Left colon (tissue), 2 donors: ENCODE measurements at regions not wholly inside any gene's neighbourhood (a gene's known extent, or its start where the extent isn't known, plus 50 kb on each side); places are given as distances from the start of the nearest gene placed in this dataset.
"Not testable (repeated sequence)": the region's sequence is repeated elsewhere in the genome, so short reads cannot be mapped to it uniquely, and the experiment has no call there.

Experiments
- ATAC-seq: fragments of 200-7000 bp; cut with Tn5 transposase; one replicate; pipeline ENCODE4 v1.9.1; 2020; ENCODE audit warnings: mild to moderate bottlenecking, moderate library complexity
- DNase-seq, 2 donors: peaks; one replicate each; pipeline ENCODE4 v3.0.0-alpha.2; 2020
- intact Hi-C, 2 donors: fragments of 100-400 bp; cut with DNase I in 1 of 2; cut with micrococcal nuclease in 1 of 2; formaldehyde crosslinking; loops; one replicate each; pipeline versions ENCODE4 v1.11.2 to v1.14.0; 2022; cut with DNase I, micrococcal nuclease
- donor health status: DM: no; HTN: no; CAD: no.
- donor health status: DM: yes; HTN: yes; CAD: no.

- ATAC-seq = no peak
- intact Hi-C loops = no loop called here
- DNase-seq = no peak
Measured at GRCh38 chr7:13098161-13098560, 410.7 kb downstream of the ARL4A start.

DNA sequence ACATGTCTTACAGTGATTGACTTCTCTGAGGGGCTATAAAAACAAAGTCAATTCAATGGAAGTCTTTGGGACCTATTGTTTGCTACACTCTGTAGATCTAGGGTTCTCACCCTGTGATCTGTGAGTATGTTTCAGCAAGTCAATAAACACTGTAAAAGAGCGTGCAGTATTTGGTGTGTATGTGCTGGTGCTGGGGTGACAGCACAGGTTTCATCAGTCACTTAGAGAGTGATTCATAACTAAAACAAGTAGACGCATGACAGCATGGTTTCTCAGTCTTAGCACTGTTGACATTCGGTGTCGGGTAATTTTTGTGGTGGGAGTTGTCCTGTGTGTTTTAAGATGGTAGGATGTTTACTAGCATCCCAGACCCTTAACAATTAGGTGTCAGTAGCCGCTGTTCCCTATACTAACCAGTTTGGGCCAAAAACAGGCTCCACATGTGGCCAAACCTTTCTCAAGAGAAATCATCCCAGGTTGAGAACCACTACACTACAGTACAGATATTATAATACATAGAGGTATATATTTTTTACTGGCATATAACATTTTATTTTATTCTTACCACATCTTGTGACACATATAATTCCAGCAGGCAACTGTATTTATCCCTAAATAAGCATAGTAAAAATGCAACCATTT is 411.8 kb downstream of the ARL4A start:
- ATAC-seq (no peak), DNase-seq (no peak)
- intact Hi-C loops = no loop called here

DNA sequence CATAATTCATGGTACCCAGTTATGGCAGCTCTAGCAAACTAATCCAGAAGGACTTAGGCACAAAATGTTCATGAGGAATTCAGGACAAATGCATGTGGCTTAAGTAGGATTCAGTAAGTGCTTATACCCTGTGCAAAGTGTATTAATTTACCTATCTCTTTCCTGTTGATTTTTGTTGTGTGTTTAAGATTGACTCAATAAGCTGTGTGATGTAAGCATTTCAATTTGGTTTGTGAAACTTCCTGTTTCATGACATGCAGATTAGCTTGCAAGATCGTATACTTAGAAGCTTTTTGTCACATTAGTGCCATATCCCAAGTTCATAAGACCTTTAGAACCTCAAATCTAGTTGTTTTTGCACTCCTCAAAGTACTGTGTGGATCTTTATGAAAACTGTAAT is 416.7 kb downstream of the ARL4A start:
- intact Hi-C loops = no loop called here

GRCh38 chr7:13105209-13105608 is 417.8 kb downstream of the ARL4A start:
- intact Hi-C loops = no loop called here
- ATAC-seq (no peak), DNase-seq (no peak)

More for the DNA sequence above, 416.7 kb downstream of the ARL4A start:
- DNase-seq (no peak), ATAC-seq (no peak)

DNA sequence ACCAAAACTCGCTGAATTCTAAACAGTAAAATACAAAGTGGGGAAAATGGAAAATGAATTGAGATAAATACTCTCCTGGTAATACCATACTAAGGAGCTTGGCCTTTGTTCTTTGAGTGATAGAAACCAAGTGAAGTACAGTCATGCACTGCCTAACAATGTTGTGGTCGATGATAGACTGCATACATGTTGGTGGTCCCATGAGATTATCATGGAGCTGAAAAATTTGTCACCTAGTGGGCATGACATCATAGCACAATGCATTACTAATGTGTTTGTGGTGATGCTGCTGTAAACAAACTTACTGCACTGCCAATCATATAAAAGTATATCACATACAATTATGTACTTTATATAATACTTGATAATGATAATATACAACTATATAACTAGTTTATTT is 419.1 kb downstream of the ARL4A start:
- intact Hi-C loops = no loop called here
- DNase-seq = no peak
- ATAC-seq = no peak

- ATAC-seq = no peak
Measured at GRCh38 chr7:13107291-13107690, 419.9 kb downstream of the ARL4A start.

DNA sequence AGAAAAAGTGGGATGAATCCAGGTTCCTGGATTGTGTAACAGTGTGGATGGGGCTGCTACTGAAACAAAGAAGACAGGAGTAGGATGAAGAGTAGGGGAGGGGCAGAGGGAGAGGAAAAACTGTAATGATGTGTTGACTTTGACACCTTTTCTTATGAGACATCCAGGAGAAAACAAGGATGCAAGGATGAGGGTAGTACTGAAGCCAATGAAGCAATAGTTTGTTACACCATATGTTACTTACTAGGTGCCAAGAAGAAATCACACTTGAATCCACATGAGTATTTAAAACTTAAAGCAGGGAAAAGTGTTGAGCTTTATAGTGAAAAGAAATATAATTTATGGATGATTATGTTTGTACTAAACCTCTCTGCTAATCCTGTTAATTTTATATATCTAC is 420.6 kb downstream of the ARL4A start:
- intact Hi-C loops = no loop called here
- ATAC-seq (no peak), DNase-seq (no peak)

More at GRCh38 chr7:13107291-13107690, 419.9 kb downstream of the ARL4A start:
- intact Hi-C loops = no loop called here
- no peak for DNase-seq

GRCh38 chr7:13109201-13109600 is 421.8 kb downstream of the ARL4A start:
- intact Hi-C loops = no loop called here
- DNase-seq (no peak), ATAC-seq (no peak)

- DNase-seq = no peak
- intact Hi-C loops = no loop called here
- no peak for ATAC-seq
Measured at GRCh38 chr7:13110107-13110506, 422.7 kb downstream of the ARL4A start.

GRCh38 chr7:13111230-13111629 is 423.8 kb downstream of the ARL4A start:
- no peak for DNase-seq

DNA sequence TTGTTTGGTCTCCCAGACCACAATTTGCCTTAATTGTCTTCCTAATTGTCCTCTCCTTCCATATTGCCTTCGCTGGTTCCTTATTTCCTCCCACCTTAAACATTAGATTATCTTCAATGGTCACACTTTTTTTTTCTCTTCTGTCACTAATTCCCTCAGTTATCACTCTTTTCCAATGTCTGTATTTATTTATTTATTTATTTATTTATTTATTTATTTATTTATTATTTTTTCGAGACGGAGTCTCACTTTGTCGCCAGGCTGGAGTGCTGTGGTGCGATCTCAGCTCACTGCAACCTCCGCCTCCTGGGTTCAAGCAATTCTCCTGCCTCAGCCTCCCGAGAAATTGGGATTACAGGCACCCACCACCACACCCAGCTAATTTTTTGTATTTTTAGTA is 426.8 kb downstream of the ARL4A start:
- ATAC-seq, intact Hi-C loops, DNase-seq: not testable (repeated sequence)

More at GRCh38 chr7:13111230-13111629, 423.8 kb downstream of the ARL4A start:
- no peak for ATAC-seq
- intact Hi-C loops = no loop called here

GRCh38 chr7:13115157-13115772 is 427.8 kb downstream of the ARL4A start:
- DNase-seq = no peak
- no peak for ATAC-seq
- intact Hi-C loops = no loop called here

DNA sequence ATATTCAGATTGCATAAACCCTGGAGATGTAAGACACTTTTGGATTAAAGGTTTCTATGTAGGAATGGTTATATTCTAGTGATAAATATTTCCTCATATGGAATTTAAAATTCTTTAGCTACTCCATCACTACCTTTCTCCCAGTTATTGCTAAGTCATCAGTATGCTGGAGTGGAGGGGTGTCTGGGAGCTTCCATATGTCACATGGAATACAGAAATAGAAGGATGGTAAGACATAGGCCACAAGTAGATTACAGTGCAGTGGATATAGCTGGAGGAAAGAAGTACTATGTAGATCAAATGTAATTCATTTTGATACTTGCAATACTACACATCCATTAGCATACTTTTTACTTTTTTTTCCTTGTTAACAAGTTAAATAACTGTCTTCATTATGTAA is 428.4 kb downstream of the ARL4A start:
- ATAC-seq (no peak), DNase-seq (no peak)
- intact Hi-C loops = no loop called here

DNA sequence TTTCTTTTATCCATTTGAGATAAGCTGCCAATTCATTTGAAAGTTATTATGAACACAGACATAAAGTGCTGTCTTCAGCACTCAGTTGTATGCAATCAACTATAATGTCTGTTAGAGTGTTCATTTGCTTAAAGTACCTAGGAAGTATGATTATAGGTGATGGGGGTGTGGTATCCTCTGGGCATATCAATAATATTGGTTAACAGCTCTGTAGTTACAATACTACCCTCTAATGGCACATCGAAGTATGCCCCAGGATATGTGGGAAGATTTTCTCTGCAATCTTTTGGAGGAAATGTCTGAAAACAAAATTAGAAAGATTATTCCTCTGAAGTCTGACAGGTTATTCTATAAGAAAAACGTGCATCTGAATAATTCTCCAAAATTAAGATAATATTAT is 429.7 kb downstream of the ARL4A start:
- intact Hi-C loops = no loop called here
- ATAC-seq = peak; percentile 68
- no peak for DNase-seq

DNA sequence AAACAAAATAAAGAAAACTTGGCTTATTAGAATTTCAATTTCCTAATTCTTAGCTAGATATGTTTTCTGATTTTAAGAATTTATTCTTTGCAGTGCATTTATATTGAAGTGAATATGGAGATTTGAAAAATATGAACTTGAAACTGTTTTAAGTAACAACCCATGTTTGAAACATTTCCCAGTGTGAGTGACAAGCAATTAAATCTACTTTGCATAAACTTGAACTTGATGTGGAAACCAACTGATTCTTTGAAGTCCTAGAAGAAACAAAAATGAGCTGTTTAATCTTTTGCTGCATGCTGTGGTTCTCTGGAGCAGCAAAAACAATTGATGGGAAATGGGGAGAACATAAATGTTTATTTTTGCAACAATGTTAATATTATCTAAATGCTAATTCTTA is 430.2 kb downstream of the ARL4A start:
- intact Hi-C loops = no loop called here
- no peak for ATAC-seq

DNA sequence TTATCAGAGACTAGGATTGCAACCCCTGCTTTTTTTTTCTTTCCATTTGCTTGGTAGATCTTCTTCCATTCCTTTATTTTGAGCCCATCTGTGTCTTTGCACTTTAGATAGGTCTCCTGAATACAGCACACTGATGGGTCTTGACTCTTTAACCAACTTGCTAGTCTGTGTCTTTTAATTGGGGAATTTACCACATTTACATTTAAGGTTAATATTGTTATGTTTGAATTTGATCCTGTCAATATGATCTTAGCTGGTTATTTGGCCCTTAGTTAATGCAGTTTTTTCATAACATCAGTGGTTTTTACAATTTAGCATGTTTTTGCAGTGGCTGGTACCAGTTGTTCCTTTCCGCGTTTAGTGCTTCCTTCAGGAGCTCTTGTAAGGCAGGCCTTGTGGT is 437.2 kb downstream of the ARL4A start:
- ATAC-seq, intact Hi-C loops, DNase-seq: not testable (repeated sequence)

More for the DNA sequence above, 430.2 kb downstream of the ARL4A start:
- DNase-seq = no peak

DNA sequence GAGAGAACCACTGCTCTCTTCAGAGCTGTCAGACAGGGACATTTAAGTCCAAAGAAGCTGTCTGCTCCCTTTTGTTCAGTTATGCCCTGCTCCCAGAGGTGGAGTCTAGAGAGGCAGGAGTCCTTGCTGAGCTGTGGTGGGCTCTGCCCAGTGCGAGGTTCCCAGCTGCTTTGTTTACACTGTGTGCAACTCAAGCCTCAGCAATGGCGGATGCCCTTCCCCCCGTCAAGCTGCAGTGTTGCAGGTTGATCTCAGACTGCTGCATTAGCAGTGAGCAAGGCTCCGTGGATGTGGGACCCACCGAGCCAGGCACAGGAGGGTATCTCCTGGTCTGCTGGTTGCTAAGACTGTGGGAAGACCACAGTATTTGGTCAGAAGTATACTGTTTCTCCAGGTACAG is 438.9 kb downstream of the ARL4A start:
- ATAC-seq (no peak), DNase-seq (no peak)
- intact Hi-C loops = no loop called here

- ATAC-seq = no peak
- intact Hi-C loops = no loop called here
- DNase-seq = no peak
Measured at GRCh38 chr7:13130321-13130720, 442.9 kb downstream of the ARL4A start.

DNA sequence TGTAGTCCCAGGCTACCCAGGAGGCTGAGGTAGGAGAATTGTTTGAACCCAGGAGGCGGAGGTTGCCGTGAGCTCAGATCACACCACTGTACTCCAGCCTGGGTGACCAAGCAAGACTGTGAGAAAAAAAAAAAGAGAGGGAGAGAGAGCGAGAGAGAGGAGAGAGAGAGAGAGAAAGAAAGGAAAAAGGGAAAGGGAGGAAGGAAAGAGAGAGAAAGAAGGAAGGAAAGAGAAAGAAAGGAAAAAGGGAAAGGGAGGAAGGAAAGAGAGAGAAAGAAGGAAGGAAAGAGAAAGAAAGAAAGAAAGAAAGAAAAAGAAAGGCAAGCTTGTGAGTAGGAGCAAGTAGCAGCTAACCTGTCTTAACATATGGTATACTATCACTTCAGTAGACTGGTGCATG is 443.5 kb downstream of the ARL4A start:
- ATAC-seq, intact Hi-C loops, DNase-seq: not testable (repeated sequence)

- no peak for DNase-seq
- intact Hi-C loops = no loop called here
- no peak for ATAC-seq
Measured at GRCh38 chr7:13132314-13132713, 444.9 kb downstream of the ARL4A start.

DNA sequence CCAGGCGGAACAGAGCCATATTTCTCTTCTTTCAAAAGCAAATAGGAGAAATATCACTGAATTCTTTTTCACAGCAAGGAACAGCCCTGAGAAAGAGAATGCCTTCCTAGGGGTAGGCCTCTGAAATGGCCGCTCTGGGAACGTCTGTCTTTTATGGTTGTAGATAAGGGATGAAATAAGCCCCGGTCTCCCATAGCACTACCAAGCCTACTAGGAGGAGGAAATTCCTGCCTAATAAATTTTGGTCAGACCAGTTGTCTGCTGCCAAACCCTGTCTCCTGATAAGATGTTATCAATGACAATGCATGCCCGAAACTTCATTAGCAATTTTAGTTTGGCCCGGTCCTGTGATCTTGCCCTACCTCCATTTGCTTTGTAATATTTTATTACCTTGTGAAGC is 448.9 kb downstream of the ARL4A start:
- ATAC-seq, intact Hi-C loops, DNase-seq: not testable (repeated sequence)
